ENCODE measurements at regions not wholly inside any gene's neighbourhood (a gene's known extent, or its start where the extent isn't known, plus 50 kb on each side); places are given as distances from the start of the nearest gene placed in this dataset.
"Not testable (repeated sequence)": the region's sequence is repeated elsewhere in the genome, so short reads cannot be mapped to it uniquely, and the experiment has no call there.

GRCh38 chr2:3899536-3900155, 196.3 kb downstream of the DCDC2C start:
- no peak for DNase-seq

GRCh38 chr2:3902131-3902530, 198.8 kb downstream of the DCDC2C start:
- DNase-seq, result no peak

- DNase-seq, result no peak
Measured at GRCh38 chr2:3904061-3904460, 200.7 kb downstream of the DCDC2C start.

- DNase-seq, result not testable (repeated sequence)
Measured at GRCh38 chr2:3908498-3908897, 205.1 kb downstream of the DCDC2C start.

- no peak for DNase-seq
Measured at GRCh38 chr2:3911882-3912455, 208.6 kb downstream of the DCDC2C start.

GRCh38 chr2:3913166-3913565, 209.8 kb downstream of the DCDC2C start:
- no peak for DNase-seq

GRCh38 chr2:3914241-3914640, 210.9 kb downstream of the DCDC2C start:
- no peak for DNase-seq

- no peak for DNase-seq
Measured at GRCh38 chr2:3927031-3927430, 223.7 kb downstream of the DCDC2C start.

GRCh38 chr2:3929374-3929773, 226.0 kb downstream of the DCDC2C start:
- DNase-seq, result no peak

- DNase-seq, result no peak
Measured at GRCh38 chr2:3930246-3930645, 226.9 kb downstream of the DCDC2C start.

- no peak for DNase-seq
Measured at GRCh38 chr2:3940661-3941060, 237.3 kb downstream of the DCDC2C start.

GRCh38 chr2:3942841-3943240, 239.5 kb downstream of the DCDC2C start:
- no peak for DNase-seq

- no peak for DNase-seq
Measured at GRCh38 chr2:3944071-3944470, 240.7 kb downstream of the DCDC2C start.

- no peak for DNase-seq
Measured at GRCh38 chr2:3944841-3945240, 241.5 kb downstream of the DCDC2C start.

- no peak for DNase-seq
Measured at GRCh38 chr2:3948191-3948590, 244.8 kb downstream of the DCDC2C start.

GRCh38 chr2:3951131-3951954, 248.0 kb downstream of the DCDC2C start:
- DNase-seq, result no peak

GRCh38 chr2:3952866-3953516, 249.6 kb downstream of the DCDC2C start:
- no peak for DNase-seq

GRCh38 chr2:3954261-3954660, 250.9 kb downstream of the DCDC2C start:
- no peak for DNase-seq

GRCh38 chr2:3956406-3956805, 253.0 kb downstream of the DCDC2C start:
- DNase-seq, result no peak

- no peak for DNase-seq
Measured at GRCh38 chr2:3956892-3957291, 253.5 kb downstream of the DCDC2C start.

GRCh38 chr2:3958465-3958864, 255.1 kb downstream of the DCDC2C start:
- DNase-seq, result no peak

GRCh38 chr2:3958969-3959368, 255.6 kb downstream of the DCDC2C start:
- no peak for DNase-seq

- DNase-seq, result peak; percentile 70
Measured at GRCh38 chr2:3959372-3959771, 256.0 kb downstream of the DCDC2C start.

- DNase-seq, result no peak
Measured at GRCh38 chr2:3960106-3960505, 256.7 kb downstream of the DCDC2C start.

Data from NCI-H1105 (cell line).